ENCODE measurements at regions not wholly inside any gene's neighbourhood (a gene's known extent, or its start where the extent isn't known, plus 50 kb on each side); places are given as distances from the start of the nearest gene placed in this dataset.

GRCh38 chr1:47593013-47593568 lies 155.2 kb downstream of the FOXD2 start:
- no peaks in the 10 kb centered on the region for H3K9me3 ChIP-seq (ENCODE audit: control insufficient read depth, low read depth, low read length)
- no peak overlapping the region for H3T11ph ChIP-seq (ENCODE audit: low read length)
- H2BK5ac ChIP-seq (ENCODE audit: insufficient read length, low read length), result no peak overlapping the region
- H2BK20ac ChIP-seq (ENCODE audit: low read depth, low read length, poor library complexity, severe bottlenecking), result no peak overlapping the region
- no peak overlapping the region for H2AK5ac ChIP-seq (ENCODE audit: insufficient read length, low read length)
- no peak overlapping the region for H2BK12ac ChIP-seq (ENCODE audit: insufficient read length, low read depth, low read length)
- no peak overlapping the region for H3K4ac ChIP-seq (ENCODE audit: low read depth, low read length)
- WGBS (ENCODE audit: extremely low coverage, insufficient read length, low lambda C conversion rate), result no CpG with 5 or more reads among the region's 47 CpGs
- H3K36me3 Mint-ChIP-seq (ENCODE audit: insufficient read depth in 1 of 3, low read depth in 3 of 3), result no peaks in the 10 kb centered on the region; a peak in 1 of 7 replicates
- no peak for DNase-seq
- H2BK15ac ChIP-seq (ENCODE audit: low read depth, low read length), result no peak overlapping the region
- H2AFZ ChIP-seq (ENCODE audit: low read length), result no peak overlapping the region
- H3K27me3 ChIP-seq (ENCODE audit: insufficient read depth, low read length), result peaks cover 19% of the 10 kb centered on the region; the same call in 1 of the 2 replicates
- TF ChIP-seq, protein P1, sequence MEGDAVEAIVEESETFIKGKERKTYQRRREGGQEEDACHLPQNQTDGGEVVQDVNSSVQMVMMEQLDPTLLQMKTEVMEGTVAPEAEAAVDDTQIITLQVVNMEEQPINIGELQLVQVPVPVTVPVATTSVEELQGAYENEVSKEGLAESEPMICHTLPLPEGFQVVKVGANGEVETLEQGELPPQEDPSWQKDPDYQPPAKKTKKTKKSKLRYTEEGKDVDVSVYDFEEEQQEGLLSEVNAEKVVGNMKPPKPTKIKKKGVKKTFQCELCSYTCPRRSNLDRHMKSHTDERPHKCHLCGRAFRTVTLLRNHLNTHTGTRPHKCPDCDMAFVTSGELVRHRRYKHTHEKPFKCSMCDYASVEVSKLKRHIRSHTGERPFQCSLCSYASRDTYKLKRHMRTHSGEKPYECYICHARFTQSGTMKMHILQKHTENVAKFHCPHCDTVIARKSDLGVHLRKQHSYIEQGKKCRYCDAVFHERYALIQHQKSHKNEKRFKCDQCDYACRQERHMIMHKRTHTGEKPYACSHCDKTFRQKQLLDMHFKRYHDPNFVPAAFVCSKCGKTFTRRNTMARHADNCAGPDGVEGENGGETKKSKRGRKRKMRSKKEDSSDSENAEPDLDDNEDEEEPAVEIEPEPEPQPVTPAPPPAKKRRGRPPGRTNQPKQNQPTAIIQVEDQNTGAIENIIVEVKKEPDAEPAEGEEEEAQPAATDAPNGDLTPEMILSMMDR (conservative IDR thresholded peaks at IDR 0.05), result no peak
- H3K4me3 Mint-ChIP-seq, result peak overlapping the region; percentile 39 to 73
- no peaks in the 10 kb centered on the region for H3K79me2 ChIP-seq (ENCODE audit: insufficient read depth, low read length)
- H4K8ac ChIP-seq (replicated peaks; ENCODE audit: insufficient read length, low read depth, low read length), result no peak overlapping the region
- peaks cover 3 to 4% of the 10 kb centered on the region in 2 experiments for H3K4me1 Mint-ChIP-seq
- peaks cover 9% of the 10 kb centered on the region for H3K27me3 Mint-ChIP-seq (ENCODE audit: low read depth)
- no peaks in the 10 kb centered on the region for H3K23me2 ChIP-seq (ENCODE audit: insufficient read length, low read depth, low read length, poor library complexity, severe bottlenecking)
- no peaks in the 10 kb centered on the region for H3K79me1 ChIP-seq (ENCODE audit: insufficient read depth, low read depth, low read length, poor library complexity, severe bottlenecking)
- no peak overlapping the region for H3K56ac ChIP-seq (ENCODE audit: insufficient read length, low read depth, low read length)
- no peak overlapping the region for H4K5ac ChIP-seq (ENCODE audit: insufficient read length, low read depth, low read length)
- H3K9me3 Mint-ChIP-seq, result no peaks in the 10 kb centered on the region
- no peaks in the 10 kb centered on the region for H3K4me1 ChIP-seq (ENCODE audit: insufficient read depth, low read length)
- no peak overlapping the region for H2BK120ac ChIP-seq (ENCODE audit: low read depth, low read length, poor library complexity, severe bottlenecking)
- no peak overlapping the region for H3K9ac ChIP-seq (ENCODE audit: extremely low read depth, insufficient read length, low read length)
- H4K20me1 ChIP-seq (ENCODE audit: control insufficient read depth, insufficient read depth, insufficient read length), result no peaks in the 10 kb centered on the region
- H3K27ac Mint-ChIP-seq, result no peak overlapping the region
- H3K4me2 ChIP-seq (ENCODE audit: insufficient read depth, insufficient read length, low read length), result peak overlapping the region; percentile 40
- H3K27ac ChIP-seq (ENCODE audit: insufficient read length, low read depth, low read length), result no peak overlapping the region
- H4K91ac ChIP-seq (ENCODE audit: insufficient read length, low read depth, low read length), result no peak overlapping the region
- H3K23ac ChIP-seq (ENCODE audit: insufficient read length, low read depth, low read length), result no peak overlapping the region
- H3K18ac ChIP-seq (ENCODE audit: insufficient read length, low read depth, low read length), result no peak overlapping the region
- H3K14ac ChIP-seq (ENCODE audit: insufficient read depth, low read length), result no peak overlapping the region

Data from H9 (cell line).